ENCODE measurements at regions not wholly inside any gene's neighbourhood (a gene's known extent, or its start where the extent isn't known, plus 50 kb on each side); places are given as distances from the start of the nearest gene placed in this dataset.

DNA sequence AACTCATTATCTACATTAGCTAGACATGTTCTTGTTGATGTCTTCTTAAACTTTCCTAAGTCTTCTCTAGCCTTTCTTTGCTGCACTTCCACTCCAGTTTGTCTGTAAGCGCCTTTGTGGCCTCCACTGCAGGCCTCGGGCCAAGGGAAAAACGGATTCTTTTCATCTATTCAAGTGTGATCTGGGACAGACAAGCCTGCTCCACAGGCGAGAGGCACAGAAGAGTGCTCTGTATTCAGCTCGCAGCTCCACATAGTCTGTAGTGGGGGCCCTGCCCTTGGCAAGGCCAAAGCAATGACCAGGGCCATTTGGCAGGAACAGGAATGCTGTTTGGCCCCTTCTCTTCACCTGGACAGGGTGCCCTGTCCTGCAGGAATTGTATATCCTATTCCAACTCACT, 84.1 kb upstream of the BARX2 start:
- DNase-seq (ENCODE audit: low spot score) = no peak

- no peak for DNase-seq (ENCODE audit: low spot score)
These were observed 84.7 kb upstream of the BARX2 start for GRCh38 chr11:129290966-129291365.

DNA sequence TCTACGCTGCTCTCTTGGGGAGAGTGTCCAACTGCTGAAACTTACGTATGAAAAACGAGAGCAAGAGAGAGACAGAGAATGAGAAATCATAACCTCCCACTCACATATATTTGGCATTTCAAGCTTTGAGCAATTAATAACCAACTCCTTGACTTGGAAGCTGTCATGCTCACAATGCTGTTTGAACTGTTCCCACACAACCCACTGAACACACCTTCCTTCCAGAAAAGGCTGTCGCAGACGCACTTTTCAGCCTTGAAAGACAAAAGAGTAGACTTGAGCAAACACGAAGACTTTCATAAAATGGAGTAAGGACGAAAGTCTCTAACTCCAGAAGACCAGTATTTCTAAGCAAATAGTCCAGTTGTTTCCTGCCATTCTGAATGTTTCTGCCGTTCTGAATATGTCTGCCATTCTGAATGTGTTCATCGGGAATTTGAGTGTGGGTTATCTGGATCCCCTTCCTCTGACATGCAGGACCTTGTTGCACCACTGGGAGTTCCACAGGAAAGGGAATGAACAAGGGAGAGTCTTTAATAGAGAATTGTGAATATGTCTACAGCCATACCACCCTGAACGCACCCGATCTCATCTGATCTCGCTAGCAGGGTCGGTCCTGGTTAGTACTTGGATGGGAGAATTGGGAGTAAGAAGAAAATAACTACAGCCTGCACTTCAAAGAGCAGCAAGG, 86.2 kb upstream of the BARX2 start:
- no peak for DNase-seq (ENCODE audit: low spot score)

DNA sequence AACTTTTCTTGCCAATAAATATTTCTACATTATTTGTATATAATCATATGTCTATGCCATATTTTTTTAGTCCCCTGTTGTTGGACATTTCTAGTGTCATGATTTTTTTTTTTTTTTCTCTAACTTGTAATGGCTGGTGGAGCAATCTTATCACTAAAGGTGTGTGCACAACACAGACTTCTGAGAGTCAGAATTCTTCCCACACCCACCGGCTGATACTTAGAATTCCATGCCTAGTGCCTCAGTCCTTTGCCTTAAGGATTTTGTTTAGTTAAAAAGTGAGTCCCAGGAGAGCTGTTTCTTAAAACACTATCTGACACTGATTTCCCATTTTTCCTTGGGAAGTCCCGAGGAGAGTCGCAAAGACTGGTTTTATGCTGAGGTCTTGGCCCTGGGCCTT, 87.7 kb upstream of the BARX2 start:
- DNase-seq (ENCODE audit: low spot score) = no peak

- no peak for DNase-seq (ENCODE audit: low spot score)
These were observed 88.8 kb upstream of the BARX2 start for GRCh38 chr11:129286813-129287212.

DNA sequence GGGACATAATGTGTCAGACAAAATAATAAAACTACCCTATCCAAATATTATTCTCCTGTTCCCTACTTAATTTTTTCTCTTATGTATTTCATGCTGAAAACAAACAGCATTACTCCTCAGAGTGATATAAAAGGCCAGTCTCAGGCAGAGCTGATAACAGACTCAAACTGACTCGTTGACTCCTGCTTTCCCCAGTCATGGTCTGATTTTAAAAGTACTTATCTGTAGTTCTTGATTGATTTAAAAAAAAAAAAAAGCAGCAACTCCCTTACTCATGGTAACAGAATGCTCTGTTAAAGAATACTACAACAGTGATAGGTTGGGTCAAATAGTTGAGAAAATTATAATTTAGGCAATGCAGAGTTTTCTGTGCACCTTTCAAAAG, 90.3 kb upstream of the BARX2 start:
- DNase-seq (ENCODE audit: low spot score) = no peak

- DNase-seq (ENCODE audit: low spot score) = peak; percentile 60
These were observed 91.0 kb upstream of the ARHGAP32 start for GRCh38 chr11:129283141-129283540.

- no peak for DNase-seq (ENCODE audit: low spot score)
These were observed 90.5 kb upstream of the ARHGAP32 start for GRCh38 chr11:129282634-129283033.

- no peak for DNase-seq (ENCODE audit: low spot score)
These were observed 89.6 kb upstream of the ARHGAP32 start for GRCh38 chr11:129281471-129282415.

DNA sequence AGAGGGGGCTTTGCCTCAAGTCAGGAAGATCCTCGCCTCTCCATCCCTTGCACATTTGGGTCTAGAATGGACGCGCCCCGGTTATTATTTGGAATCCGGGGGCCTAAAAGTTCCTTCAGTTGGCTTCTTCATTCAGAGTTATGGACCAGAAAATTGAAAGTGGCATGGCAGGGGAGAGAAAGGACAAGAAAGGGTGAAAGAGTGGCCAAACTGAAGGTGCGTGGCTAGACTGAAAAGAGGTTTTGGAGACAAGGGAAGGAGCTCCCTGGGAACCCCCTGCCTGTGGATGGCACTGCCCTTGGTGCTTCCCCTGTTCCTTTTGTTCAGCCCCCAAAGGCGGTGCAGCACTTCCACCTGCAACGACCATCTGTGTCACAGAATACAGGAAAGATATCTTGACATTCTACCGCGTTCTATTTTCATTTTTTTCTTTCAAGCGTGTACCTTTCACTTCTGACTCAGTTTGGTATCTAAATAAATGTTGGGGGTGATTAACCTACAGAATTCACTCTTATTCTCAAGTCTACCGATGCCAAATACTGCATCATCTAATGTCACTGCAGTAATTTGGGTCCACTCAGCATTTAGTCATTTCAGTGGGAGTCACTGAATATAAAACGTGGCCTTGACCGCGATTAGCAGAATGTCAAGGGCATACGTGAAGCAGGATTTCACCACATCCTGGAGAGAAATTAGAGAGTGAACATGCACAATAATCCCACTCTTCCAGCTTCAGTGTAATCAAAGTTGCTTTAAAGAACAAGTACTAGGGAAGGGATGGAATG, 88.1 kb upstream of the ARHGAP32 start:
- DNase-seq (ENCODE audit: low spot score) = peak; percentile 21

DNA sequence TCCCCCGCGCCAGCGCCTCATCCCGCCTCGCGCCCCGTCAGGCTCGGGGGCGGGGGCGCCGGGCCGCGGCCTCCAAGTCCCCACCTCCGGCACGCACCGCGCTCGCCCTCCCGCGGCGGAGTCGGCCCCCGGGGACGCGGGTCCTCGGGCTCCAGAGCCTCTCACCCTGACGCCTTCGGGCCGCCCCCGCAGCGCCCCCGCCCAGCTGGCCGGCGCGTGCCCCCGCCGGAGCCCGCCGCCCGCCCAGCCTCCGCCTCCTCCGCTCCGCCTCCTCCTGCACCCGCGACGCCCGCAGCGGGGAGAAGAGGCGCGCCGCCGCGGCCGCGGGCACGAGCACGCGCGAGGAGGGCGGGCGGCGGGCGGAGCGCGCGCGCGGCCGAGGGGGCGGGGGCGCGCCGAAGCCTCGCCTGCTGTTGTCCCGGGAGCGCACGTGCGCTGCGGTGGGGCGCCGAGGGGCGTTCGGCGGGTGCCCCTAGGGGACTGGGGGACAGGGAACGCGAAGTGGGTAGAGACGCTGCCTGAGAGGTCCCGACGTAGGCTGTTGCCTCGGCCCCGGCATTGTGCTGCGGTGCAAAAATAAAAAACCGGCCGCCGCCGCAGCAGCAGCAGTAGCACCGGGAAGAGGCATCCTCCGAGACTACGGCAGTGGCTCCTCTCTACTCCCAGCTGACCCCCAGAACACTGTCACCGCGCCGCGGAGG, 87.4 kb upstream of the ARHGAP32 start:
- DNase-seq (ENCODE audit: low spot score) = peak; percentile 86

DNA sequence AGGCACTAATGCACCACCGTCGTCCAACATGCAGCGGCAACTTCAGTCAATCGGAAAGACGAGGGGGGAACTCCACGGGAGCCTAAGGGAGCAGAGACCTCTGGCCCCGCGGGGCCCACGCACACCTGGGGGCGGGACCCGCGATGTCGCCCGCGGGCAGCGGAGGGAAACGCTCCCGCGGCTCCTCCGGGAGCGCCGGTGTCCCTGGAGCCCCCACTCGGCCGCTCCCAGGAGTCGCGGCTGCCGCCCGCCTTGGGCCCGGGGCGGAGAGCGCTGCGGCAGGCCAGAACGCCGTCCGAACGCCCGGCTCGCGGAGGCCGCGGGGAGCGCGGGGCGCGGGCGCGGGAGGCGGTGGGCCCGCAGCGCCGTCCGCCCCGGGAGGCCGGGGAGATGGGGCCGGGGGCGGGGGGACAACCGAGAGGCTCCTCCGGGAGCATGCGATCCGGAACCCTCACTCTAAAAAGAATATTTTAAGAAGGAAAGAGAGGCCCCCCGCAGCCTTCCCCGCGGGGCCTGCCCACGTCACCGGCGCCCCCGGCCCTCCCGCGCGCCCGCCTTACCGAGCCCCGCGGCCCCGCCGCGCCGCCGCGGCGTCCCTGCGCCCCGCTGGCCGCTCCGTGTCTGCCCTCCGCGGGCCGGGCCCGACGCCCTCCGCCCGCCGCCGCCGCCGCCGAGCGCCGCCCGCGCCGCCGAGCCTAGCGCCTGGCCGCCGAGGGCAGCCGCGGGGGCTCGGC, 86.6 kb upstream of the ARHGAP32 start:
- peak; percentile 30 for DNase-seq (ENCODE audit: low spot score)

DNA sequence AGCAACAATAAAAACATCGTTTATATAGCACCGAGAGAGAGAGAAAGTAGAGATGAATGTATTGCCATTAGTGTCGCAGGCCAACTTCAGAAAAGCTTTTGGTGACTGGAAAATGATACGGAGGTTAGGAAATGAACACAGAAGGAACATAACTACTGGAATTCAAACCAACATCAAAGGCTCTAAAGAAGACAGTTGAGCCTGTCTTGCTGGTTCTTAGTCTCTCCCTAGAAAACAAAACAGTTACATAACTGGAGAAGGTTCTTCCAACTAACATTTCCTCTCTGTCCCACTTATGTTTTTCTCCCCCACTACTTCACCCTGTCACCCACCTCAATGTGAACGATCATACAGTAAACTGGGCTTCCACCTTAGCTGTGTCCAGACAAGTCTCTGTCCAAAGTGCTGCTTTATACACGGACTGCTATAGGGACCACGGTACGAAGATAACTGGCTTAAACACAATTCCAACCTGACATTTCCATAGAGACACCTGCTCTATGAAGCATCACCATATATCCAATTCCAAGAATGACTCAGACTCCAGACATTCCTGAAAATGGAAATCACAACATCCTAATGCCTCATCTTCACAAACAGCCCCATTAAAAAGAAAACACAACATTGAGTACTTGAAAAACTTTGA, 85.2 kb upstream of the ARHGAP32 start:
- peak; percentile 42 for DNase-seq (ENCODE audit: low spot score)

DNA sequence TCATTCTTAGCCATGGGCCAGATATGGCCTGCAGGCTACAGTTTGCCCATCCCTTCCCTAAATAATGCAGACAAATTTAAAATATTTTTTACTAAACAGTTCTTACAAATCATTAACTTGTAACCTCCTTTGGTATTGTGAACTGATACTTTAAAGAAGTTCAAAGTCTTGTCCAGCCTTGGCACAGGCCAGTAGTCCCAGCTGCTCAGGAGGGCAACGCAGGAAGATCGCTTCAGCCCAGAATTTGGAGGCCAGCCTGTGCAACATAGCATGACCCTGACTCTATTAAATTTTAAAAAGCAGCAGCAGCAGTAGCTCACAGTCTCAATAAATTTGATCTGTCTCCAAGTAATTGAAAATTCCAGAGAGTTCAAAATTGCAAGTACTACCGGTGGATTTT, 83.7 kb upstream of the ARHGAP32 start:
- DNase-seq (ENCODE audit: low spot score) = peak; percentile 8

DNA sequence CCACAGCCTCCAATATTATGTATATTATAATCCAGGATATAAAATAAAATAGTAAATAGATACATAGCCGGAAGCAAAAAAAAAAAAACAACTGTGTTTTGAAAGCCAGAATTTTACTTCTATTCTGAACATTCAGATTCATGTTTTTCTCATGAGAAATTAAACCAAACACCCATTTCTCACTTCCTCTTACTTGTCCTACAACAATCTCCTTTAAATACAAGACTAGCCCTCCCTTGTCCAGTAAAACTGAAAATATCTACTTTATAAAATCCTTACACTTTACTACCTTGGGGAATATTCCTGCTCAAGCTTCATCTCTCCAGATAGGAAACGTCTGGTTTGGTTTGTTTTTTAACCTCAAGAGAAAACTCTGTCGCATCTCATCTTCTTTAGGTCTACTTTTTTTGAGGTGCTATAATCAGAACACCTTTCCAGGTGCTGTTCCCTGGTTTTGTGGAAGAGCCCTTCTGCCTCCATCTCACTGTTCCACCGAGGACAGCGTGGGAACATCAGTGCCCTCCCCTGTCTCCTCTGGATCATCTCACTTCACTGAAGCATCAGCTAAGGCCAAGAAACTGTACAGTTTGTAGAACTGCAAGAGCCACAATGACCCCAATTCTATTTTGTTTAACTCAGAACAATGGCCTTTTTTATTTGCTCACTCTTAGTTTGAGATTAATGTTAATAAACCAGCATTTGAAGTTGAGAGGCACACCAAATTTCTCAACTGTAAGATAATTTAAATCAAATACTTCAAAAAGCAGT, 82.0 kb upstream of the ARHGAP32 start:
- DNase-seq (ENCODE audit: low spot score) = no peak

GRCh38 chr11:129273322-129273721, 81.2 kb upstream of the ARHGAP32 start:
- DNase-seq (ENCODE audit: low spot score) = no peak

- DNase-seq (ENCODE audit: low spot score) = no peak
These were observed 78.9 kb upstream of the ARHGAP32 start for GRCh38 chr11:129271030-129271429.

GRCh38 chr11:129270446-129270845, 78.3 kb upstream of the ARHGAP32 start:
- DNase-seq (ENCODE audit: low spot score) = no peak

DNA sequence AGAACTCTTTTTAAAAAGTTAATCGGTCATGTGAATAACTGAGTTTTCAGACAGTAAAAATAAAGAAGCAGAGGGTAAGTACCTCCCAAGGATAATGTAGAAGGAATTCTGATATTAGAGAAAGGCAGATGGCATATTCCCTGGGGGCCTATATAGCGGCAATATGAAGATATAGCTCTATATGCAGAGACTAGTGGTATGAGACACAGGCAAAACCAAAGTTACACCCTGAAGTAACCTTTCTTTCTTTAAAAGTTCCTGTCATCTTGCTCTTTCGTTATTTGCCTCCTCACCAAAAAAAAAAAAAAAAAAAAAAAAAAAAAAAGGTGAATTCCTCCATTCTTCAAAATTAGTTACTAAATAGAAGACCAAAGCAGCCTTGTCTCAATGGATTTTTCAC, 76.2 kb upstream of the ARHGAP32 start:
- DNase-seq (ENCODE audit: low spot score) = no peak

GRCh38 chr11:129267716-129268115, 75.6 kb upstream of the ARHGAP32 start:
- DNase-seq (ENCODE audit: low spot score) = no peak

Measured in kidney tubule cell (primary cell).